Karpas-422 (cell line): ENCODE measurements at regions not wholly inside any gene's neighbourhood (a gene's known extent, or its start where the extent isn't known, plus 50 kb on each side); places are given as distances from the start of the nearest gene placed in this dataset.

Source experiments
- DNase-seq: peaks from one replicate; pipeline ENCODE4 v3.0.0-alpha.2; 2015
- H2AFZ ChIP-seq: fragments of 200-600 bp; sonication (generic); 2 replicates; pipeline ENCODE4 v1.6.1; 2014; ENCODE audit warnings: antibody characterized with exemption, low read length, mixed read lengths
- H3K27ac ChIP-seq: fragments of 200-600 bp; sonication (generic); 2 replicates; pipeline ENCODE4 v1.5.1; 2014; ENCODE audit warnings: mild to moderate bottlenecking, low read length, moderate library complexity
- H3K27me3 ChIP-seq: fragments of 200-600 bp; sonication (generic); 2 replicates; pipeline ENCODE4 v1.6.1; 2014; ENCODE audit warnings: low read length, mixed read lengths
- H3K36me3 ChIP-seq: fragments of 200-600 bp; sonication (generic); 2 replicates; pipeline ENCODE4 v1.6.1; 2014; ENCODE audit warnings: low read length, mixed read lengths; ENCODE audit not compliant: insufficient read depth
- H3K4me1 ChIP-seq: fragments of 200-600 bp; sonication (generic); 2 replicates; pipeline ENCODE4 v1.6.1; 2014; ENCODE audit warnings: mild to moderate bottlenecking, low read length, mixed read lengths
- H3K4me2 ChIP-seq: fragments of 200-600 bp; sonication (generic); 2 replicates; pipeline ENCODE4 v1.6.1; 2014; ENCODE audit warnings: low read length, low read depth, mild to moderate bottlenecking; ENCODE audit not compliant: poor library complexity, severe bottlenecking
- H3K4me3 ChIP-seq: fragments of 200-600 bp; sonication (generic); 2 replicates; pipeline ENCODE4 v1.5.1; 2014; ENCODE audit warnings: mild to moderate bottlenecking, antibody characterized with exemption, low read length, mixed read lengths
- H3K79me2 ChIP-seq: fragments of 200-600 bp; sonication (generic); 2 replicates; pipeline ENCODE4 v1.6.1; 2014; ENCODE audit warnings: mild to moderate bottlenecking, low read length, mixed read lengths
- H3K9ac ChIP-seq: fragments of 200-600 bp; sonication (generic); 2 replicates; pipeline ENCODE4 v1.6.0; 2014; ENCODE audit warnings: low read length
- H3K9me2 ChIP-seq: fragments of 200-600 bp; sonication (generic), shearing (Covaris generic); replicated peaks from 2 replicates; pipeline ENCODE4 v1.6.0; 2014; ENCODE audit warnings: mild to moderate bottlenecking, low read length, moderate library complexity; ENCODE audit not compliant: insufficient read depth
- H3K9me3 ChIP-seq: fragments of 300-700, 200-600 bp; sonication (generic); 2 replicates; pipeline ENCODE4 v1.6.1; 2014; ENCODE audit warnings: low read length, mixed read lengths
- H4K20me1 ChIP-seq: fragments of 200-600 bp; sonication (generic); 2 replicates; pipeline ENCODE4 v1.6.1; 2014; ENCODE audit warnings: mild to moderate bottlenecking, antibody characterized with exemption, low read length, low read depth; ENCODE audit not compliant: insufficient read depth

- Histone ChIP-seq H3K9me2 (no peaks in the 10 kb centered on the region), H3K4me2 (no peak overlapping the region), H3K36me3 (no peaks in the 10 kb centered on the region), H3K4me3 (no peak overlapping the region), H2AFZ (no peak overlapping the region), H3K9me3 (no peaks in the 10 kb centered on the region), H4K20me1 (no peaks in the 10 kb centered on the region), H3K4me1 (no peaks in the 10 kb centered on the region), H3K9ac (no peak overlapping the region), H3K27me3 (no peaks in the 10 kb centered on the region), H3K79me2 (no peaks in the 10 kb centered on the region), H3K27ac (no peak overlapping the region)
- DNase-seq: no peak
These were observed 169.5 kb upstream of the DPYD start for GRCh38 chr1:98090351-98090750.

GRCh38 chr1:98088381-98088780 lies 167.5 kb upstream of the DPYD start:
- no peaks in the 10 kb centered on the region for H3K79me2 ChIP-seq
- no peak for DNase-seq
- H3K9me3 ChIP-seq: no peaks in the 10 kb centered on the region
- no peak overlapping the region for H3K4me2 ChIP-seq
- H3K9me2 ChIP-seq: no peaks in the 10 kb centered on the region
- H3K4me3 ChIP-seq: no peak overlapping the region
- H3K27ac ChIP-seq: no peak overlapping the region
- no peak overlapping the region for H3K9ac ChIP-seq
- H4K20me1 ChIP-seq: no peaks in the 10 kb centered on the region
- no peaks in the 10 kb centered on the region for H3K36me3 ChIP-seq
- H3K27me3 ChIP-seq: no peaks in the 10 kb centered on the region
- H3K4me1 ChIP-seq: no peaks in the 10 kb centered on the region
- no peak overlapping the region for H2AFZ ChIP-seq

GRCh38 chr1:98086796-98087441 lies 166.1 kb upstream of the DPYD start:
- no peak for DNase-seq

GRCh38 chr1:98086156-98086555 lies 165.3 kb upstream of the DPYD start:
- H3K9me2 ChIP-seq: no peaks in the 10 kb centered on the region
- H3K9ac ChIP-seq: no peak overlapping the region
- no peaks in the 10 kb centered on the region for H4K20me1 ChIP-seq
- no peaks in the 10 kb centered on the region for H3K27me3 ChIP-seq
- no peak overlapping the region for H2AFZ ChIP-seq
- no peaks in the 10 kb centered on the region for H3K36me3 ChIP-seq
- H3K9me3 ChIP-seq: no peaks in the 10 kb centered on the region
- no peak overlapping the region for H3K4me2 ChIP-seq
- H3K4me3 ChIP-seq: no peak overlapping the region
- DNase-seq: no peak
- no peaks in the 10 kb centered on the region for H3K79me2 ChIP-seq
- H3K27ac ChIP-seq: no peak overlapping the region
- no peaks in the 10 kb centered on the region for H3K4me1 ChIP-seq

More at GRCh38 chr1:98086796-98087441, 166.1 kb upstream of the DPYD start:
- no peak overlapping the region for H3K4me2 ChIP-seq
- H3K9ac ChIP-seq: no peak overlapping the region
- no peak overlapping the region for H3K27ac ChIP-seq
- no peaks in the 10 kb centered on the region for H3K27me3 ChIP-seq
- no peaks in the 10 kb centered on the region for H3K79me2 ChIP-seq
- H3K36me3 ChIP-seq: no peaks in the 10 kb centered on the region
- H3K9me2 ChIP-seq: no peaks in the 10 kb centered on the region
- H3K4me1 ChIP-seq: no peaks in the 10 kb centered on the region
- H2AFZ ChIP-seq: no peak overlapping the region
- no peak overlapping the region for H3K4me3 ChIP-seq
- no peaks in the 10 kb centered on the region for H4K20me1 ChIP-seq
- H3K9me3 ChIP-seq: no peaks in the 10 kb centered on the region

GRCh38 chr1:98084188-98084587 lies 163.4 kb upstream of the DPYD start:
- no peaks in the 10 kb centered on the region for H3K9me2 ChIP-seq
- H3K27me3 ChIP-seq: no peaks in the 10 kb centered on the region
- H3K9ac ChIP-seq: no peak overlapping the region
- DNase-seq: no peak
- H3K27ac ChIP-seq: no peak overlapping the region
- no peaks in the 10 kb centered on the region for H3K36me3 ChIP-seq
- H2AFZ ChIP-seq: no peak overlapping the region
- H3K9me3 ChIP-seq: no peaks in the 10 kb centered on the region
- H3K4me3 ChIP-seq: no peak overlapping the region
- no peaks in the 10 kb centered on the region for H3K4me1 ChIP-seq
- H3K4me2 ChIP-seq: no peak overlapping the region
- no peaks in the 10 kb centered on the region for H4K20me1 ChIP-seq
- no peaks in the 10 kb centered on the region for H3K79me2 ChIP-seq

- no peaks in the 10 kb centered on the region for H3K27me3 ChIP-seq
- H3K27ac ChIP-seq: no peak overlapping the region
- no peak overlapping the region for H3K9ac ChIP-seq
- H3K4me2 ChIP-seq: no peak overlapping the region
- no peak for DNase-seq
- no peaks in the 10 kb centered on the region for H3K9me2 ChIP-seq
- H4K20me1 ChIP-seq: no peaks in the 10 kb centered on the region
- H3K79me2 ChIP-seq: no peaks in the 10 kb centered on the region
- no peak overlapping the region for H3K4me3 ChIP-seq
- H3K36me3 ChIP-seq: no peaks in the 10 kb centered on the region
- H2AFZ ChIP-seq: no peak overlapping the region
- H3K4me1 ChIP-seq: no peaks in the 10 kb centered on the region
- H3K9me3 ChIP-seq: no peaks in the 10 kb centered on the region
These were observed 161.1 kb upstream of the DPYD start for GRCh38 chr1:98081944-98082343.

- no peak overlapping the region for H3K4me3 ChIP-seq
- H3K27me3 ChIP-seq: no peaks in the 10 kb centered on the region
- H2AFZ ChIP-seq: no peak overlapping the region
- no peak overlapping the region for H3K4me2 ChIP-seq
- H3K4me1 ChIP-seq: no peaks in the 10 kb centered on the region
- no peaks in the 10 kb centered on the region for H3K9me3 ChIP-seq
- no peak overlapping the region for H3K9ac ChIP-seq
- H3K79me2 ChIP-seq: no peaks in the 10 kb centered on the region
- no peaks in the 10 kb centered on the region for H3K36me3 ChIP-seq
- H4K20me1 ChIP-seq: no peaks in the 10 kb centered on the region
- DNase-seq: no peak
- H3K9me2 ChIP-seq: no peaks in the 10 kb centered on the region
- H3K27ac ChIP-seq: no peak overlapping the region
These were observed 157.8 kb upstream of the DPYD start for GRCh38 chr1:98078596-98078995.

- Histone ChIP-seq H3K4me1 (no peaks in the 10 kb centered on the region), H3K4me3 (no peak overlapping the region), H3K27ac (no peak overlapping the region), H3K4me2 (no peak overlapping the region), H3K9me3 (no peaks in the 10 kb centered on the region), H2AFZ (no peak overlapping the region), H3K79me2 (no peaks in the 10 kb centered on the region), H3K36me3 (no peaks in the 10 kb centered on the region), H4K20me1 (no peaks in the 10 kb centered on the region), H3K9ac (no peak overlapping the region), H3K27me3 (no peaks in the 10 kb centered on the region), H3K9me2 (no peaks in the 10 kb centered on the region)
- no peak for DNase-seq
These were observed 156.9 kb upstream of the DPYD start for GRCh38 chr1:98077691-98078090.

- no peak overlapping the region for H3K4me2 ChIP-seq
- H3K9me2 ChIP-seq: no peaks in the 10 kb centered on the region
- H3K27me3 ChIP-seq: no peaks in the 10 kb centered on the region
- no peaks in the 10 kb centered on the region for H3K36me3 ChIP-seq
- no peaks in the 10 kb centered on the region for H3K4me1 ChIP-seq
- H3K9ac ChIP-seq: no peak overlapping the region
- H3K27ac ChIP-seq: no peak overlapping the region
- no peak overlapping the region for H2AFZ ChIP-seq
- DNase-seq: no peak
- no peaks in the 10 kb centered on the region for H3K79me2 ChIP-seq
- no peak overlapping the region for H3K4me3 ChIP-seq
- H3K9me3 ChIP-seq: no peaks in the 10 kb centered on the region
- H4K20me1 ChIP-seq: no peaks in the 10 kb centered on the region
These were observed 154.8 kb upstream of the DPYD start for GRCh38 chr1:98075626-98076025.
